22Rv1 (cell line): ENCODE measurements at regions not wholly inside any gene's neighbourhood (a gene's known extent, or its start where the extent isn't known, plus 50 kb on each side); places are given as distances from the start of the nearest gene placed in this dataset.

Experiments used
- H3K27ac ChIP-seq: fragments of 450-650 bp; 2 replicates; pipeline ENCODE4 v1.5.1; 2017
- CTCF ChIP-seq: fragments of 450-650 bp; IDR thresholded peaks from 2 replicates; pipeline ENCODE4 v1.5.1; 2017; ENCODE audit warnings: mild to moderate bottlenecking
- ZFX ChIP-seq: fragments of 450-650 bp; IDR thresholded peaks from 2 replicates; pipeline ENCODE4 v1.6.1; 2017; ENCODE audit warnings: antibody characterized with exemption, borderline replicate concordance

GRCh38 chr18:55031979-55032378 is 72.7 kb upstream of the CCDC68 start:
- no peak for TF ChIP-seq ZFX
- no peak overlapping the region for H3K27ac ChIP-seq

GRCh38 chr18:55031576-55031975 is 72.3 kb upstream of the CCDC68 start:
- no peak overlapping the region for H3K27ac ChIP-seq
- TF ChIP-seq ZFX (no peak), CTCF (no peak)

GRCh38 chr18:55031164-55031563 is 71.9 kb upstream of the CCDC68 start:
- no peak for TF ChIP-seq CTCF
- no peak for TF ChIP-seq ZFX
- no peak overlapping the region for H3K27ac ChIP-seq

GRCh38 chr18:55024564-55024963 is 65.3 kb upstream of the CCDC68 start:
- H3K27ac ChIP-seq: no peak overlapping the region
- no peak for TF ChIP-seq ZFX
- TF ChIP-seq CTCF: no peak

GRCh38 chr18:55018602-55019001 is 59.3 kb upstream of the CCDC68 start:
- no peak overlapping the region for H3K27ac ChIP-seq
- no peak for TF ChIP-seq CTCF
- no peak for TF ChIP-seq ZFX

- TF ChIP-seq ZFX (no peak), CTCF (no peak)
- no peak overlapping the region for H3K27ac ChIP-seq
These were observed 54.8 kb upstream of the CCDC68 start for GRCh38 chr18:55014095-55014494.

GRCh38 chr18:55013685-55014084 is 54.4 kb upstream of the CCDC68 start:
- H3K27ac ChIP-seq: no peak overlapping the region
- TF ChIP-seq CTCF (no peak), ZFX (no peak)

GRCh38 chr18:55013086-55013485 is 53.8 kb upstream of the CCDC68 start:
- TF ChIP-seq CTCF: no peak
- no peak for TF ChIP-seq ZFX
- no peak overlapping the region for H3K27ac ChIP-seq
